ENCODE measurements at regions not wholly inside any gene's neighbourhood (a gene's known extent, or its start where the extent isn't known, plus 50 kb on each side); places are given as distances from the start of the nearest gene placed in this dataset.

DNA sequence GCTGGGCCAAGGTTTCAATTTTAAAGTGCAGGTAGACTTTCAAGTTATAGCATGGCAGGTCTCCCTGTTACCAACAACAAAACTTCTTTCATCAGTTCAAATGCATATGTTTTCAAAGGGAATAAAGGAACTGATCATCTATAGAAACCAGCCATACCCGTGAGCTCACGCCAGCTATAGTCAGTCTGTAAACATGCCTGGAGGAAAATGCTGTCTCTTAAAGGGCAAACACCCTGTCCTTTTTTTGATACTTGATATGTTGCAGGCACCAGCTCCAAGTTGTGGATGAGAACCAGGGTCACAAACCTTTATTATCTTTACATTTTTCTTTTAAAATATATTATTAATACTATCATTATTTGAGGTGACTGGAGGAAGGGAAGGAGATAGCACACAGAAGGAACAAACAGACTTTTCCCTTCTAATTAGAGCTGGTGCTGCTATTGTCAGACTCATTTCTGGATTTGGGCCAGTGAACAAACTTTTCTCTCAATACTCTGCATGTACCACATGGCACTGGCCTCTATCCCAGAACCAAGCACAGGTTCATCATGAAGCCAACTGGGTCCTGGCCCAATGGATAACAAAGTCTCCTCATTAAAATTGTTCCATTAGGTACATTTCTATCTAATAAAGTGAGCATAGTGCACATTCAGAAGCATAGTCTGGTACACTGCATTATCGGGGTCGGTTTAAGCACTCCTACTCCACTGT, 1102.4 kb downstream of the SORCS3 start (continued):
- TF ChIP-seq ETS1 (IDR thresholded peaks at IDR 0.05) (no peak), ZNF114 (CRISPR knock-in tag; IDR thresholded peaks at IDR 0.05) (no peak), POLR2AphosphoS5 (IDR thresholded peaks at IDR 0.05; ENCODE audit: low read depth) (no peak), EZH2phosphoT487 (IDR thresholded peaks at IDR 0.05; ENCODE audit: unreplicated experiment) (no peak)
- TF ChIP-seq, protein P1, sequence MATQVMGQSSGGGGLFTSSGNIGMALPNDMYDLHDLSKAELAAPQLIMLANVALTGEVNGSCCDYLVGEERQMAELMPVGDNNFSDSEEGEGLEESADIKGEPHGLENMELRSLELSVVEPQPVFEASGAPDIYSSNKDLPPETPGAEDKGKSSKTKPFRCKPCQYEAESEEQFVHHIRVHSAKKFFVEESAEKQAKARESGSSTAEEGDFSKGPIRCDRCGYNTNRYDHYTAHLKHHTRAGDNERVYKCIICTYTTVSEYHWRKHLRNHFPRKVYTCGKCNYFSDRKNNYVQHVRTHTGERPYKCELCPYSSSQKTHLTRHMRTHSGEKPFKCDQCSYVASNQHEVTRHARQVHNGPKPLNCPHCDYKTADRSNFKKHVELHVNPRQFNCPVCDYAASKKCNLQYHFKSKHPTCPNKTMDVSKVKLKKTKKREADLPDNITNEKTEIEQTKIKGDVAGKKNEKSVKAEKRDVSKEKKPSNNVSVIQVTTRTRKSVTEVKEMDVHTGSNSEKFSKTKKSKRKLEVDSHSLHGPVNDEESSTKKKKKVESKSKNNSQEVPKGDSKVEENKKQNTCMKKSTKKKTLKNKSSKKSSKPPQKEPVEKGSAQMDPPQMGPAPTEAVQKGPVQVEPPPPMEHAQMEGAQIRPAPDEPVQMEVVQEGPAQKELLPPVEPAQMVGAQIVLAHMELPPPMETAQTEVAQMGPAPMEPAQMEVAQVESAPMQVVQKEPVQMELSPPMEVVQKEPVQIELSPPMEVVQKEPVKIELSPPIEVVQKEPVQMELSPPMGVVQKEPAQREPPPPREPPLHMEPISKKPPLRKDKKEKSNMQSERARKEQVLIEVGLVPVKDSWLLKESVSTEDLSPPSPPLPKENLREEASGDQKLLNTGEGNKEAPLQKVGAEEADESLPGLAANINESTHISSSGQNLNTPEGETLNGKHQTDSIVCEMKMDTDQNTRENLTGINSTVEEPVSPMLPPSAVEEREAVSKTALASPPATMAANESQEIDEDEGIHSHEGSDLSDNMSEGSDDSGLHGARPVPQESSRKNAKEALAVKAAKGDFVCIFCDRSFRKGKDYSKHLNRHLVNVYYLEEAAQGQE (IDR thresholded peaks at IDR 0.05; ENCODE audit: unreplicated experiment): no peak

GRCh38 chr10:105742923-105743322, 1101.8 kb downstream of the SORCS3 start:
- Histone ChIP-seq H3K79me2 (replicated peaks; ENCODE audit: insufficient read depth) (no peaks in the 10 kb centered on the region), H3K9me2 (ENCODE audit: insufficient read depth) (no peaks in the 10 kb centered on the region), H3K4me2 (no peak overlapping the region), H3K27ac (ENCODE audit: low read depth) (no peak overlapping the region), H4K20me1 (replicated peaks; ENCODE audit: insufficient read depth) (no peaks in the 10 kb centered on the region), H3K27me3 (ENCODE audit: insufficient read depth) (no peaks in the 10 kb centered on the region), H3F3A (replicated peaks; ENCODE audit: low read depth) (no peaks in the 10 kb centered on the region), H3K4me1 (ENCODE audit: insufficient read depth) (peaks cover under 1% of the 10 kb centered on the region; the same call in 1 of the 2 replicates), H3K36me3 (ENCODE audit: insufficient read depth) (no peaks in the 10 kb centered on the region), H2AFZ (no peak overlapping the region), H3K4me3 (no peak overlapping the region)
- DNase-seq (ENCODE audit: low spot score) (no peak), ATAC-seq (no peak)
- Mint-ChIP-seq H3K9me3 (peaks cover 4% of the 10 kb centered on the region; the same call in 2 of the 3 replicates), H3K36me3 (ENCODE audit: low read depth) (0 out of 3 replicates have a peak, but pooled peaks cover under 1% of the 10 kb centered on the region), H3K4me3 (no peak overlapping the region), H3K27ac (no peak overlapping the region), H3K4me1 (no peaks in the 10 kb centered on the region), H3K27me3 (ENCODE audit: insufficient read depth, low read depth, poor library complexity) (no peaks in the 10 kb centered on the region)
- TF ChIP-seq NANOG (IDR thresholded peaks at IDR 0.05; ENCODE audit: borderline replicate concordance) (no peak), CREB1 (CRISPR knock-in tag; IDR thresholded peaks at IDR 0.05; ENCODE audit: low read depth) (no peak), ZNF114 (CRISPR knock-in tag; IDR thresholded peaks at IDR 0.05) (no peak), EZH2 (IDR thresholded peaks at IDR 0.05; ENCODE audit: low read depth, unreplicated experiment) (no peak), ZNF462 (CRISPR knock-in tag; IDR thresholded peaks at IDR 0.05) (no peak)
- TF ChIP-seq, protein P2, sequence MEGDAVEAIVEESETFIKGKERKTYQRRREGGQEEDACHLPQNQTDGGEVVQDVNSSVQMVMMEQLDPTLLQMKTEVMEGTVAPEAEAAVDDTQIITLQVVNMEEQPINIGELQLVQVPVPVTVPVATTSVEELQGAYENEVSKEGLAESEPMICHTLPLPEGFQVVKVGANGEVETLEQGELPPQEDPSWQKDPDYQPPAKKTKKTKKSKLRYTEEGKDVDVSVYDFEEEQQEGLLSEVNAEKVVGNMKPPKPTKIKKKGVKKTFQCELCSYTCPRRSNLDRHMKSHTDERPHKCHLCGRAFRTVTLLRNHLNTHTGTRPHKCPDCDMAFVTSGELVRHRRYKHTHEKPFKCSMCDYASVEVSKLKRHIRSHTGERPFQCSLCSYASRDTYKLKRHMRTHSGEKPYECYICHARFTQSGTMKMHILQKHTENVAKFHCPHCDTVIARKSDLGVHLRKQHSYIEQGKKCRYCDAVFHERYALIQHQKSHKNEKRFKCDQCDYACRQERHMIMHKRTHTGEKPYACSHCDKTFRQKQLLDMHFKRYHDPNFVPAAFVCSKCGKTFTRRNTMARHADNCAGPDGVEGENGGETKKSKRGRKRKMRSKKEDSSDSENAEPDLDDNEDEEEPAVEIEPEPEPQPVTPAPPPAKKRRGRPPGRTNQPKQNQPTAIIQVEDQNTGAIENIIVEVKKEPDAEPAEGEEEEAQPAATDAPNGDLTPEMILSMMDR (conservative IDR thresholded peaks at IDR 0.05; ENCODE audit: low read depth in 2 of 2): no peak

Data from GM23338 (cell line).